Skin of body (tissue), 1 donor: ENCODE measurements at regions not wholly inside any gene's neighbourhood (a gene's known extent, or its start where the extent isn't known, plus 50 kb on each side); places are given as distances from the start of the nearest gene placed in this dataset.
A peak's percentile ranks its signal among the peaks of the same experiment; 100 is the strongest.
"Not testable (repeated sequence)": the region's sequence is repeated elsewhere in the genome, so short reads cannot be mapped to it uniquely, and the experiment has no call there.

Source experiments
- DNase-seq: peaks from one replicate; lab custom pipeline; 2025; lab: John Stamatoyannopoulos, UW

GRCh38 chr20:30295396-30295795, 962.1 kb upstream of the DEFB115 start:
- DNase-seq = not testable (repeated sequence)

GRCh38 chr20:30295967-30296366, 961.5 kb upstream of the DEFB115 start:
- not testable (repeated sequence) for DNase-seq

GRCh38 chr20:30297878-30298595, 959.4 kb upstream of the DEFB115 start:
- not testable (repeated sequence) for DNase-seq

GRCh38 chr20:30300220-30300642, 957.2 kb upstream of the DEFB115 start:
- not testable (repeated sequence) for DNase-seq

GRCh38 chr20:30302786-30303185, 954.7 kb upstream of the DEFB115 start:
- DNase-seq = not testable (repeated sequence)

- not testable (repeated sequence) for DNase-seq
Measured at GRCh38 chr20:30309938-30310337, 947.5 kb upstream of the DEFB115 start.

- DNase-seq = not testable (repeated sequence)
Measured at GRCh38 chr20:30310385-30310784, 947.1 kb upstream of the DEFB115 start.

DNA sequence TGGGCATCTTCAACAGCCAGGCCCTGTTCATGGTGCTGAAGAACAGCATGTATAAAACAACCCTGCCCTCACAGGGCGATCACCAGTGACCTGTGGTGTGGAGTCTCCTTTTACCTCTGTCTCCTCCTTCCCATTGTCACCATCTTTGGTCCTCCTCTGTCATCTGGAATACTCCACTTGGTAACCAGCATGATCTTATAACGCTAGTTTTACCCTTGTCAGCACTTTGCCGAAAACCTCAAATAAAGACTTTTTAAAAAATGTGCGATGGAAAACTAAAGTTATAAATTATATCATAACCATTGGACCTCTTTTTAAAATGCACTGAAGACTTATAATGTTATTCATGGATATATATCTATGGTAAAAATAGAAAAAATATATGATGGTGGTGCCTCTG, 945.2 kb upstream of the DEFB115 start:
- DNase-seq = not testable (repeated sequence)

- DNase-seq = not testable (repeated sequence)
Measured at GRCh38 chr20:30313660-30314059, 943.8 kb upstream of the DEFB115 start.

DNA sequence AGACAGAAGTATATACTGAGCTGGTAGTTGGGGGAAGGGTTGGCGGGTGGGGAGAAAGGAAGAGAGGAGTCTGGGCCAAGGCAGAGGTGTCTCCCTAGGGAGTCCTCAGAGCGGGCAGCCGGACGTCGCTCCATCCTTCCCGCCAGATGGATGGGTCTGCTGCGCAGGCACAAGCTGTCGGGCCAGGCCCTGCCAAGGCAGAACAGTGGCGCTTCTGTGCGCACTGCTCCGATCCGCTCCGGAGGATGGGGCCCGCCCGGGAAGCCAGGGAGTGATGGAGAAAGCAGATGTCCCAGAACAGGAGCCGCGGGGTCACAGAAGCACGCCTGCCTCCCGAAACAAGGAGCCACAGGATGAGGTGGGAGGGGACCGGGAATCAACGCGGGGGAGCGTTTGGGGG, 941.4 kb upstream of the DEFB115 start:
- not testable (repeated sequence) for DNase-seq

DNA sequence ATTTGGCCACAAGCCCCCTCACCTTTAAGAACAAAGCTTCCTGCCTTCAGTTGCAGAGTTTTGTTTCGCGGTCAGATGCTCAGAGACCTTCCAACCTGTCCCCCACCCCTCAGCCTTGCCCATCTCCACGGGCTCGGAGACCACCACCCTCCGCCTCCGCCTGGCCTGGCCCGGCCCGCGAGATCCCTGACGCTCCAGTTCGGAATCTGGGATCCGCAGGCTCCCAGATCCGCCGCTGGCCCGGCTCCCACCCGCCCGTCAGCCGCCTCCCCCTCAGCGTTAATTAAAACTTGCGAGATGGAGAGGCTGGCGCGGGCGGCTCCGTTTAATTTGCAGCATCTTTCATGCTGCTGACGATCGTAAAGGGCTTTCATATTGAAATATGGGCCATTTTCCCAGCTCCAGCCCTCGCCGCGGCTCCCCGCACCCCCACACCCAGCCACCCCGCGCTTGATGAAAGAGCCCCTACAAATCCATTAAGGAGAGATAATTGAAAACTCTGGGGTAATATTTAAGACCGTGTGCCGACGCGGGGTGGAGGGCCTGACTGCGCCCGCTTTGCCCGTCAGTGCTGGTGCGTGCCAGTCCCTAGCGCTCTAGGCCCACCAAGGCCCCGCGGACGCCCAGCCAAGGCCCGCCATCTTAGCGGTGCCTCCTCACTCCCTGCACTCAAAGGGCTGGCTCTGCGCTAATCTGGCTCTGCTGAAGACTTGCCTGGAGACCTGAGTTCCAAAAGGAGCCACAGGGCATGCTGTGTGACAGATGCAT, 940.7 kb upstream of the DEFB115 start:
- not testable (repeated sequence) for DNase-seq

GRCh38 chr20:30333744-30334143, 923.7 kb upstream of the DEFB115 start:
- DNase-seq = not testable (repeated sequence)

- DNase-seq = not testable (repeated sequence)
Measured at GRCh38 chr20:30337556-30337955, 919.9 kb upstream of the DEFB115 start.

DNA sequence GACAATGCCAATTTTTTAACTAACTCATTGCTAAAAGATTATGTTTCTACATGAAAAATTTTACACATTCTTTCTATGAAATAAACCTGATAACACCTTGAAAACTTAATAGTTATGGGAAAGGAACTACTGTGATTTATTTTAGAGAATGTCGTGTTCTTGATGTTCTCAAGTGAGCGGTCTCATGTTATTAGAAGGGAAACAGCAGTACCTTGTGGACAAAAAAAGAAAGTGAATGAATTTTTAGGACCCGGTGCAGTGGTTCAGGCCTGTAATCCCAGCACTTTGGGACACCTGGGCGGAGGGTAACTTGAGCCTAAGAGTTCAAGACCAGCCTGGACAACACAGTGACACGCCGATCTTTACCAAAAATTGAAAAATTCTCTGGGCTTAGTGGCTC, 908.5 kb upstream of the DEFB115 start:
- not testable (repeated sequence) for DNase-seq

DNA sequence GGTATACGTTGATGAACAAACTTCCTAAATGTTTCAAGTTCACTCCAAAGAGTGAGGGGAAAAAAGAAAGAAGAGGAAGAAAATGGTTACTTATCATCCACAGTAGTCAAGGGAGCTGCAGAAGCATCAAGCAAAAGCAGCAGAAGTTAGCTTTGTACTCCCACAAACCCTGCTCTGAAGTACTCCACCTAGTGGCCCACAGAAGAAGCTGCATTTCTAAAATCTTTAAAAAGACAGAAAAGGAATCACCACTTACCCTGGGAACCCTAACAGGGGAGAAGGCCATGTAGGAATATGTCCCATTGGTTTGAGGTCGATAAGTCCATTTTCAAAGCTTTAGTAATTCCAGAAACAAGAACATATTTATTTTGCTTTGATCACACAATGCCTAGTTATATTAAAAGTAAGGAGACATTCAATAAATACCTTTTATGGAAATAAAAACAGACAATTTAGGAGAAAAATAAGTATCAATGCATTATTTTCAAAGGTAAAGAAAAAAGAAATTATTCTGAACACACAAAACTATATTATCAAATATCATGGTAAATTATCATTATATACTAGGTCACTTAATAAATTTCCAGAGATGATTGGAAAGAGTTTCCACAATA, 900.5 kb upstream of the DEFB115 start:
- DNase-seq = not testable (repeated sequence)

- DNase-seq = not testable (repeated sequence)
Measured at GRCh38 chr20:30361756-30362155, 895.7 kb upstream of the DEFB115 start.

GRCh38 chr20:30376430-30376766, 881.1 kb upstream of the DEFB115 start:
- not testable (repeated sequence) for DNase-seq

- DNase-seq = peak; percentile 18
Measured at GRCh38 chr20:30376767-30377658, 880.5 kb upstream of the DEFB115 start.

GRCh38 chr20:30378317-30378716, 879.1 kb upstream of the DEFB115 start:
- not testable (repeated sequence) for DNase-seq

- not testable (repeated sequence) for DNase-seq
Measured at GRCh38 chr20:30378721-30379120, 878.7 kb upstream of the DEFB115 start.

GRCh38 chr20:30384841-30385240, 872.6 kb upstream of the DEFB115 start:
- not testable (repeated sequence) for DNase-seq
